Esophagus squamous epithelium (tissue), 5 donors: ENCODE measurements at regions not wholly inside any gene's neighbourhood (a gene's known extent, or its start where the extent isn't known, plus 50 kb on each side); places are given as distances from the start of the nearest gene placed in this dataset.

Source experiments
- DNase-seq: peaks from one replicate; lab custom pipeline; 2025; lab: John Stamatoyannopoulos, UW
- H3K27ac ChIP-seq, 4 donors: fragments of 200-600 bp; sonication (generic); one replicate each; pipeline ENCODE4 v1.5.1; 2016 to 2019; ENCODE audit warnings: mild to moderate bottlenecking in 1 of 4
- H3K27me3 ChIP-seq, 4 donors: fragments of 200-600 bp; sonication (generic); 1 replicate in 3 of 4; 2 replicates in 1 of 4; pipeline versions ENCODE4 v1.5.1 to v1.6.0; 2017 to 2021; ENCODE audit warnings: antibody characterized with exemption in 1 of 4
- H3K36me3 ChIP-seq, 3 donors: fragments of 200-600 bp; sonication (generic); one replicate each; pipeline ENCODE4 v1.5.1; 2016 to 2019
- H3K4me1 ChIP-seq, 3 donors: fragments of 200-600 bp; sonication (generic); one replicate each; pipeline ENCODE4 v1.5.1; 2017 to 2019
- H3K4me3 ChIP-seq, 4 donors: fragments of 200-600 bp; sonication (generic); 1 replicate in 3 of 4; 2 replicates in 1 of 4; pipeline ENCODE4 v1.5.1; 2016 to 2019; ENCODE audit warnings: mild to moderate bottlenecking in 2 of 4, moderate library complexity in 1 of 4
- H3K9me3 ChIP-seq, 3 donors: fragments of 200-600 bp; sonication (generic); one replicate each; pipeline ENCODE4 v1.5.1; 2016 to 2019
- POLR2A ChIP-seq, 4 donors: fragments of 450-650 bp; IDR thresholded peaks; one replicate each; pipeline ENCODE4 v1.6.1; 2017; ENCODE audit warnings: antibody characterized with exemption in 4 of 4, mild to moderate bottlenecking in 4 of 4, moderate library complexity in 3 of 4
- WGBS, 2 donors: methylation state at CpG; one replicate each; pipeline ENCODE4 v1.1.5; 2018; 5-methylcytosine and 5-hydroxymethylcytosine counted together
- intact Hi-C: fragments of 100-400 bp; cut with DNase I; formaldehyde crosslinking; loops from one replicate; pipeline ENCODE4 v1.15.0; 2022
- TF ChIP-seq, protein P1 (sequence below), 6 experiments: fragments of 450-650 bp in 4 of 6; fragments of 200-600 bp in 2 of 6; sonication (generic) in 2 of 6; IDR thresholded peaks; one replicate each; pipeline ENCODE4 v1.5.1; 2016 to 2019; ENCODE audit warnings: antibody characterized with exemption in 6 of 6, mild to moderate bottlenecking in 4 of 6, moderate library complexity in 4 of 6
- donor health status: DM: yes; HTN: yes; CAD: no.

DNA sequence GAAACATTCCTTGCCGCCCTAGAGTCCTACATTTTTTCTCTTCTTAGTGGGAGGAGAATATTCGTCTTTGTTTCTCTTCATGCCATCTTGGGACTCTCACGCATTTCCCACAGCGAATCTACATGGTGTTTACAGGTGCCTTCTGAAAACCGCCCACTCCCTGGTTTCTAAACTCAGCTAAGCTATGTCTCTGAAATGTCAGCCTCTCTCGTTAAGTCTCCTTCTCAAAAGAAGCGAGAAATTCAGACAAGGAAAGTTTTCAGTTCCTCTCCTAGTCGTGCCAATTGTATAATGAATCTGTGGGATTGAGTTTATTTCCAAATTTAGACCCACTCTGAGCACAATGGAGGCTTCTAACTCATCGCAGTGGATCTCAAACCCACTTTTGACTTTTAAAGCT is 186.8 kb upstream of the NFIB start:
- intact Hi-C loops = no loop called here
- 73 to 82% methylated on average over 9 of the region's 9 CpGs for WGBS, 2 donors
- no peaks in the 10 kb centered on the region for H3K9me3 ChIP-seq
- no peaks in the 10 kb centered on the region for H3K36me3 ChIP-seq
- no peaks in the 10 kb centered on the region for H3K4me1 ChIP-seq
- no peak overlapping the region for H3K4me3 ChIP-seq
- H3K27ac ChIP-seq = no peak overlapping the region
- DNase-seq = no peak
- peaks cover 0 to 6% (median 0%) of the 10 kb centered on the region in 4 donors for H3K27me3 ChIP-seq
- TF ChIP-seq, protein P1, sequence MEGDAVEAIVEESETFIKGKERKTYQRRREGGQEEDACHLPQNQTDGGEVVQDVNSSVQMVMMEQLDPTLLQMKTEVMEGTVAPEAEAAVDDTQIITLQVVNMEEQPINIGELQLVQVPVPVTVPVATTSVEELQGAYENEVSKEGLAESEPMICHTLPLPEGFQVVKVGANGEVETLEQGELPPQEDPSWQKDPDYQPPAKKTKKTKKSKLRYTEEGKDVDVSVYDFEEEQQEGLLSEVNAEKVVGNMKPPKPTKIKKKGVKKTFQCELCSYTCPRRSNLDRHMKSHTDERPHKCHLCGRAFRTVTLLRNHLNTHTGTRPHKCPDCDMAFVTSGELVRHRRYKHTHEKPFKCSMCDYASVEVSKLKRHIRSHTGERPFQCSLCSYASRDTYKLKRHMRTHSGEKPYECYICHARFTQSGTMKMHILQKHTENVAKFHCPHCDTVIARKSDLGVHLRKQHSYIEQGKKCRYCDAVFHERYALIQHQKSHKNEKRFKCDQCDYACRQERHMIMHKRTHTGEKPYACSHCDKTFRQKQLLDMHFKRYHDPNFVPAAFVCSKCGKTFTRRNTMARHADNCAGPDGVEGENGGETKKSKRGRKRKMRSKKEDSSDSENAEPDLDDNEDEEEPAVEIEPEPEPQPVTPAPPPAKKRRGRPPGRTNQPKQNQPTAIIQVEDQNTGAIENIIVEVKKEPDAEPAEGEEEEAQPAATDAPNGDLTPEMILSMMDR (IDR thresholded peaks at IDR 0.05) = no peak
- TF ChIP-seq POLR2A (IDR thresholded peaks at IDR 0.05) = no peak

DNA sequence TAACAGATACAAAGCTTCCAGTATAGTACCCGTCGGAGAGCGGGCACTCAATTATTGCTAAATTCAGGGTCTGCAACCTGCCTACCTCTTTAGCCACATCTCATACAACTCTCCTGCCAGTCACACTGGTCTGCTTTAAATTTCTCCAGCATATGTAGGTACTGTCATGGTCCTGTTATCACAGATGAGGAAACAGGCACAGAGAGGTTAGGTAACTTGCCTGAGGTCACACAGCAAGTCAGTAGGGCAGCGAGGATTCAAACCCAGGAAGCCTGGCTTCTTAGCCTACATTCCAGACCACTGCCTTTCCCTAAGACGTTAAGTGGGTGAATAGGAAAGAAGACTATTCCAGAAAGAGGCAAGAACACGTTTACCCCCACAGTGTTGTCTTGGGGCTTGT is 186.0 kb upstream of the NFIB start:
- intact Hi-C loops = no loop called here
- TF ChIP-seq, protein P1 (IDR thresholded peaks at IDR 0.05) = no peak
- TF ChIP-seq POLR2A (IDR thresholded peaks at IDR 0.05) = no peak
- 70 to 88% methylated on average over 6 of the region's 6 CpGs for WGBS, 2 donors
- DNase-seq = no peak
- no peaks in the 10 kb centered on the region for H3K4me1 ChIP-seq
- H3K9me3 ChIP-seq = no peaks in the 10 kb centered on the region
- H3K27me3 ChIP-seq = no peaks in the 10 kb centered on the region
- H3K4me3 ChIP-seq = no peak overlapping the region
- no peaks in the 10 kb centered on the region for H3K36me3 ChIP-seq
- no peak overlapping the region for H3K27ac ChIP-seq

DNA sequence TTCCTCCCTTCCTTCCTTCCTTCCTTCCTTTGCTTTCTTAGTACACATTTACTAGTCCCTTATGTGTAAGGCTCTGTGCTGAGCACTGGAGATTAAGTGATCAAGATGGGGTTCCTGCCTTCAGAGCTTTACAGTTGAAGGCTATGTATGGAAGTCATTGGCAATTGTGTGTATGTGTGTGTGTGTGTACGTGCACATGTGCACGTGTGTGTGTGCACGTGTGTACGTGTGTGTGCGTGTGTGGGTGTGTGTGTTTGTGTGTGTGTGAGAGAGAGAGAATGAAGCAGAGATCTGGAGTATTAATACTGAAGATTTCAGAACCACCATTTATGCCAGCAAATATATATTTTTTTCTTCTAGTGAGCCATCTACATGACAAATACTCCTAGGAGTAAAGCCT is 184.9 kb upstream of the NFIB start:
- no peak for TF ChIP-seq POLR2A (IDR thresholded peaks at IDR 0.05)
- TF ChIP-seq, protein P1 (IDR thresholded peaks at IDR 0.05) = no peak
- no peaks in the 10 kb centered on the region for H3K9me3 ChIP-seq
- intact Hi-C loops = no loop called here
- no peaks in the 10 kb centered on the region for H3K4me1 ChIP-seq
- WGBS, 2 donors = 86 to 94% methylated on average over 5 of the region's 5 CpGs
- no peaks in the 10 kb centered on the region for H3K27me3 ChIP-seq
- no peak overlapping the region for H3K27ac ChIP-seq
- DNase-seq = no peak
- no peaks in the 10 kb centered on the region for H3K36me3 ChIP-seq
- no peak overlapping the region for H3K4me3 ChIP-seq

DNA sequence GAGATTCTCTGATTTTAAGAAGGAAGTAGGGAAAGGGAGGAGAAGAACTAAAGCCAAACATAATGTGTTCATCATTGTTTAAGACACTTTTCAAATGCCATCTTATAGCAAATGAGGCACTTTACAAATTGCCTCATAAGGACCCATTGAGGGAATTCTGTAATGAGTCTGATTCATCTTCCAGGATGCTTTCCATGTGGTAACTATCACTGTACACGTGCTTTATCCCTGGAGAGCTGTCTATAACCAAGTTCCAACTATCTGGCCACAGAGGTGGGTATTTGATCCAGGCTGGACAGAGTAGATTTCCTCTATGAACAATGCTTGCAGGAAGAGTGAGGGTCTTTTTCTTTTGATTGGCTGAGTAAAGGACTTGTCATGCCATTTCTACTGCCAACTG is 183.5 kb upstream of the NFIB start:
- no peaks in the 10 kb centered on the region for H3K36me3 ChIP-seq
- 25 to 50% methylated on average over 1 of the region's 1 CpG for WGBS, 2 donors
- H3K4me1 ChIP-seq = no peaks in the 10 kb centered on the region
- TF ChIP-seq, protein P1 (IDR thresholded peaks at IDR 0.05) = no peak
- no peak for TF ChIP-seq POLR2A (IDR thresholded peaks at IDR 0.05)
- intact Hi-C loops = no loop called here
- no peaks in the 10 kb centered on the region for H3K27me3 ChIP-seq
- DNase-seq = no peak
- no peaks in the 10 kb centered on the region for H3K9me3 ChIP-seq
- H3K27ac ChIP-seq = no peak overlapping the region
- H3K4me3 ChIP-seq = no peak overlapping the region

DNA sequence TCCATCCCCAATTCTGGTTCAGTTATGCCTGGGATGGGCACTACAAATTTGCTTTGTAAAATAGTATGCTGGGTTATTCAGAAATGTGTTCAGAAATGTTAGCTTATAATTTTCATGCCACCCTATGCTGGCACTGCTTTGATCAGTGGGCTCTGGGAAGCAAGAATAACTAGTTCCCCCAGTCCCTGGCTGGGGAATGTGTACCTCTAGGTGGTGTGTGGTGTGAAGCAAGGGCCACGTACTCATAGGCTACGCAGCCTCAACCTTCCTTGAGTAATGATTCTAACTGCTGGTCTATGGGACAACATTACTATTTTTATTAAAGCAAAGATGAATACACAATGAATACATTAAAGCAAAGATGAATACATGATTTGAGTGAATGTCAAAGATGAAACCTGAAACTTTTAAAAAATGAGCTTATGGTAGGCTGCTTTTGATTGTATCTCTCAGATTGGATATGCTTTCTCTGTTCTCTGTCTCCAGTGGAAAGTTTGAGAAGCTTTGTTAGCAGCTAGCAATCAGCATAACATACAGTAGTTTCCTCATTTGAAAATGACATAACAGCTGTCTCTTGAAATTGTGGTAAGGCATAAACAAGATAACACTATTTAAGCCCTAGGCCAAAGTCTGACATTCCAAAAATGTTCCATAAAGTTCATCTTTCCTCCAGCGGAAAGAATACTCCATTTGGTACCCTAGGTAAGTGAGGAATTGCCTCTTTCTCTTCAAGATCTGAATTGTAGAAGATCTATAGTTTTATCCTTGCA is 174.7 kb upstream of the NFIB start:
- no peak for TF ChIP-seq POLR2A (IDR thresholded peaks at IDR 0.05)
- TF ChIP-seq, protein P1 (IDR thresholded peaks at IDR 0.05) = no peak
- intact Hi-C loops = no loop called here
- no peaks in the 10 kb centered on the region for H3K36me3 ChIP-seq
- H3K4me1 ChIP-seq = no peaks in the 10 kb centered on the region
- no peak for DNase-seq
- H3K27me3 ChIP-seq = no peaks in the 10 kb centered on the region
- no peak overlapping the region for H3K27ac ChIP-seq
- no peak overlapping the region for H3K4me3 ChIP-seq
- no peaks in the 10 kb centered on the region for H3K9me3 ChIP-seq
- WGBS, 2 donors = 92 to 93% methylated on average over 3 of the region's 3 CpGs
